ENCODE measurements at regions not wholly inside any gene's neighbourhood (a gene's known extent, or its start where the extent isn't known, plus 50 kb on each side); places are given as distances from the start of the nearest gene placed in this dataset.
"Not testable (repeated sequence)": the region's sequence is repeated elsewhere in the genome, so short reads cannot be mapped to it uniquely, and the experiment has no call there.

DNA sequence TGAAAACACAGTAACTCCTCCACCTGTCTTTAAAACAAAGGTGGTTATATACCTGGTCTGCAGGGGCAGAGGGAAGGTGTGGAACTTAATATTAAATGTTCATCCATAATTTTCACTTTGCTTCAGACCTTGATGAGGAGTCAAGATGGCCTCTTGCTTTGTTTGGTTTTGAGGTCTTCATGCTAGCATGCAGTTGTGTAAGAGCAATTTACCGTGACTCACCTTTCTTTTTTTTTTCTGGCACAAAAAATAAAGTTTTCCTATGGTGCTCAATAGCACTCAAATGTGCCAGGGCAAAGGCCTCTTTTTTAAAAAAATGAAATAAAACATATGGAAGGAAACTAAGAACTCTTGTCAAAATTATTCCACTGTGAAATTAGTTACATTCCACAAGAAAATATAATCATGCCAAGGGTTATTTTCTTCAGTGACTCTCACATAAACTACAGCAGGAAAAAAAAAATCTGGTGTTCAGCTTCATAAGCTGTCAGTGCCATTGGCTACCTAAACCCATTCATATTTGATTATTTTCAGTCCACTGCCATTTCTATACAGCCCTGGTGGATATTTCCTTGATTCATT is 128.2 kb downstream of the SLC7A11 start:
- DNase-seq: no peak

DNA sequence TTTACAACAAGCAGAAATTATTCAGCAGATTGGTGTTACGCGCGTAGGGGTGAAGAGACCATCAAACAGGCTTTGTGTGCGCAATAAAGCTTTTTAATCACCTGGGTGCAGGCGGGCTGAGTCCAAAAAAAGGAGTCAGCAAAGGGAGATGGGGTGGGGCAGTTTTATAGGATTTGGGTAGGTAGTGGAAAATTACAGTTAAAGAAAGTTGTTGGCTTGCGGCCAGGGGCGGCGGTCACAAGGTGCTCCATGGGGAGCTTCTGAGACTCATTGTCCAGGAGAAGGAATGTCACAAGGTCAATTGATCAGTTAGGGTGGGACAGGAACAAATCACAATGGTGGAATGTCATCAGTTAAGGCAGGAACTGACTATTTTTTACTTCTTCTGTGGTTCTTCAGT is 129.3 kb downstream of the SLC7A11 start:
- DNase-seq: not testable (repeated sequence)

- DNase-seq: no peak
Measured at GRCh38 chr4:138112389-138112788, 129.8 kb downstream of the SLC7A11 start.

DNA sequence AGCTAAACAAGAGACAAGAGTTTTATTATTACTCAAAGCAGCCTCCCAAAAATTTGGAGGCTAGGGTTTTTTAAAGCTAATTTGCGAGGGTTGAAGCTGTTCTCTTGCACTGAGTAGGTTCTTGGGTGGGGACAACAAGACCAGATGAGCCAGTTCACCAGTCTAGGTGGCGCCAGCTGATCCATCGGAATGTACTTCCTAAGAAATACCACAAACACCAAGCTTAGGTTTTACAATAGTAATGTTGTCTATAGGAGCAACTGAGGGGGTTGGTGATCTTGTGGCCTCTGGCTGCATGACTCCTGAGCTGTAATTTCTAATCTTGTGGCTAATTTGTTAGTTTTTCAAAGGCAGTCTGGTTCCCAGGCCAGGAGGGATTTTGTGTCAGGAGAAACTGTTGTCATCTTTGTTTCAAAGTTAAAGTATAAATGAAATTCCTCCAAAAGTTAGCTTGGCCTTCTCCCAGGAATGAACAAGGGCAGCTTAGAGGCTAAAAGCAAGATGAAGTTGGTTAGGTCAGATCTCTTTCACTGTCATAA is 130.6 kb downstream of the SLC7A11 start:
- no peak for DNase-seq

- DNase-seq: no peak
Measured at GRCh38 chr4:138110815-138111214, 131.3 kb downstream of the SLC7A11 start.

DNA sequence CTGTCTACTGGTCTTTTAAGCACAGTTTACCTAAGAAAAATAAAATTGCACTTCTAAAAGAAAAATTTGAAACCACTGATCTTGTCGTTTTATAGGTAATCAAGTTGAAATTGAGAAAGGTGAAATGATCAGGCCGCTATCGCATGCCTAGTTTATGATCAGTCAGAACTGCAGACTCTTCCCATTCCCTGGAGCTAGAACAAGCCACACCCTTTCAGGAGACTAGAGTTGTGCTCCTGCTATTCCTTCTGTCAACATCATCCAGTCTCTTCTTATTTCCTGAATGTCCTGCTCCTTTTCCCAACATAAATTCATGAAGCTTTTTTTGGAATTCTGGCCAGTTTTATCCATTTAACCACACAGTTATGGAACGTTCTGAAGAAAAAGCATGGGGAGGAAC is 135.1 kb downstream of the SLC7A11 start:
- no peak for DNase-seq

GRCh38 chr4:138105331-138105730 is 136.8 kb downstream of the SLC7A11 start:
- DNase-seq: no peak

DNA sequence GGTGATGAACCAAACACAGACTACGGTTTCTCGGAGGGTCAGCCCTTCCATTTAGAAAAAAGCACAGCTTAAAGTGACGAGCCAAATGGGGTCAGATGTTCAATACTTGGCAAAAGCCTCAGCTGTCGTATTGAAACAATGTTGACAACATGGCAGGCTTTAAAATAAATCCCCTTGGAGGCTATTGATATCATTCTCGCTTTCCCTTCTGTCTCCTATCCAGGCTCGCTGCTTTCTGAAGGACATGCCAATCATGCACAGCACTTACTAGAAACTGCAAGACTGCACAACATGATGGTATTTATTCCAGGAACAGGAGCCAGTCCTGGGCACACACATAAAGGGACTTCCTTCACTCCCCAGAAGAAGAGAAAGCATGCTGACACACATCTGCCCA is 137.9 kb downstream of the SLC7A11 start:
- DNase-seq: no peak

DNA sequence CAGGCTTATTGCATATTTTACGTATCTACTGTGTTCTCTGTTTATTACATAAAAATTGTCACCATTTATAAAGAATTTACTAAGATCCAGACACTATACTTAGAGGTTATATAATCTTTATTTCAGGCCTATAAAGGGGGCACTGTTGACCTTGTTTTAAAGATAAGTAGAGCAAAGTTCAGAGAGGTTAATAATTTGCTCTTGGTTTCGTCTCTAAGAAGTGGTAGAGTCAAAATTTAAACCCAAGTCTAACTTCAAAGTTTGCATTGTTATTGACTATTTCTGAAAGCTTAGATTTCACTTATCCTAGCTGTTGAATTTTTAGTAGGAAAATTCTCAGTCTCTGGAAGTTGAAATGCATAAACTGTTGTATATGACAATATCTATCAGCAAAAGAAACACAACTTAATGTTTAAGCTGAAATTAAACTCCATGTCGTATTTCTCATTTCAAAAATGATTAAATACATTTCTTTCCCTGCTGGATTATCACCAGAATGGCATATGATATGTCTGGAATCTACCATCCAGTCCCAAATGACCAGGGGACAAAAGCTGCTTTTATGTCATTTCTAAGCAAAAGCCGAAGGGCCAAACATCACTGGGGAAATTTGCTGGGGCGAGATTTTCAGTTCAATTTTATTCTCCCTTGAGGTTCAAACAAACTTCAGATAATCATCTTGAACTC is 138.4 kb downstream of the SLC7A11 start:
- DNase-seq: no peak

DNA sequence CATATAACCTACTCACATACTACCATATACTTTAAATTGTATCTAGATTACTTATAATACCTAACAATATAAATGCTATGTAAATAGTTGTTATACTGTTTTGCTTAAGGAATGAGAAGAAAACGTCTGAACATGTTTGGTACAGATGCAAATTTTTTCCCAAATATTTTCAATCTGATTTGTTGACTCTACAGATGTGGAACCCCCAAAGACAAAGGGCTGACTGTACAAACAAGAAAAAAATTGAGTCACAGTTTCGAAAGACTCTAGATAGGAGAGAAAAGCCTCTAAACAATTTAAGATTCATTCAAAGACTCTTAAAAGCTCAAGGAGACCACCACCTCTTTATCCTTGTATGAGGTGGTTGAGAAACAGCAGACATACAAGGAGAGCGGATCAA is 142.8 kb downstream of the SLC7A11 start:
- no peak for DNase-seq

DNA sequence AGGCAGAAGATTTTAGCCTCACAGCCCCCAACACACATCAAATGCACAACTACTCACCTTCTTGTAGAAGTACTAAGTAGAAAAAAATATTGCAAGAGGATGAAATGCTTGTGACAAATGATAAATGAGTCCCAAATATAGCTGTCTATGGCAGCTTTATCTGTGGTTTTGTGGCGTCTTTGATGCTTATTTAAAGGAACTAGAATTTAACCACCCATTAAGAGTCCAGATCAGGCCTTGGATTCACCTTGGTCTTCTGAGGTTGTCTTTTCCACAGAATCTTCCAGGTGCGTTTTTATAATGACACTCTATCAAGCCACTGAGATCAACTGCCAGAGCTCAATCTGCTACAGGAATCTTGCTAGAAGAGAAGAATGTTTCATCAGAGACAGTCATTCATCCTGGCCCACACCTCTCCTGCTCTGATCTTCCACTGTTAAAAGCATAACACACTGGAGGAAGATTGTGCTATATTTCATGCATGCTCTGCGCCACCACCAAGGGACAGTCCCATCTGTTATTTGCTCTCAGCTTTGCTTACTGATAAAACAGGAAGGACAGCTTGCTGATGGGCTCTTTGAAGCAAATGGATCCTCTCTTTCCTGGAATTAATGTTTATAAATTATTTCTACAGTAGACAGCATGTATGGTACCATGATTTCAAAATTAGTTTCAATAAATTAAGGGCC is 144.1 kb downstream of the SLC7A11 start:
- no peak for DNase-seq

GRCh38 chr4:138096384-138097062 is 145.6 kb downstream of the SLC7A11 start:
- DNase-seq: no peak

DNA sequence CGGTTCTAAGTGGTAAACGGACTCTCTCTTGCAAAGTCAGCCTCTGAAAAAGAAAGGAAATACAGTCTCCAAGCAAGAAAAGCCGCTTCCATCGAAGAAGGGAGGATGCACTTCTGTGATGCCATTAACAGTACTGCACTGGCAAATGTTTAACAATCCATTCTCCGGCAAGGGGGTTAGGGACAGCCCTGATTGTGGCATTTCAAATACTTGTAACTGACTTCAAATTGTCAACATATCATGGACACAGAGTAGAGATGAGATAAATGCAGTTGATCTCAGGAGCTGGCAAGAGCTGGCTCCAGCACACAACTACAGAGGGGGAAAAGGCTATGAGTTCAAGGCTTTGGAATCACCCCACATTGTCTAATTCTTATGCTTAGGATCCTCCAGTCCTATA is 146.8 kb downstream of the SLC7A11 start:
- no peak for DNase-seq

GRCh38 chr4:138092060-138092459 is 150.1 kb downstream of the SLC7A11 start:
- DNase-seq: no peak

- DNase-seq: no peak
Measured at GRCh38 chr4:138090918-138091676, 151.1 kb downstream of the SLC7A11 start.

DNA sequence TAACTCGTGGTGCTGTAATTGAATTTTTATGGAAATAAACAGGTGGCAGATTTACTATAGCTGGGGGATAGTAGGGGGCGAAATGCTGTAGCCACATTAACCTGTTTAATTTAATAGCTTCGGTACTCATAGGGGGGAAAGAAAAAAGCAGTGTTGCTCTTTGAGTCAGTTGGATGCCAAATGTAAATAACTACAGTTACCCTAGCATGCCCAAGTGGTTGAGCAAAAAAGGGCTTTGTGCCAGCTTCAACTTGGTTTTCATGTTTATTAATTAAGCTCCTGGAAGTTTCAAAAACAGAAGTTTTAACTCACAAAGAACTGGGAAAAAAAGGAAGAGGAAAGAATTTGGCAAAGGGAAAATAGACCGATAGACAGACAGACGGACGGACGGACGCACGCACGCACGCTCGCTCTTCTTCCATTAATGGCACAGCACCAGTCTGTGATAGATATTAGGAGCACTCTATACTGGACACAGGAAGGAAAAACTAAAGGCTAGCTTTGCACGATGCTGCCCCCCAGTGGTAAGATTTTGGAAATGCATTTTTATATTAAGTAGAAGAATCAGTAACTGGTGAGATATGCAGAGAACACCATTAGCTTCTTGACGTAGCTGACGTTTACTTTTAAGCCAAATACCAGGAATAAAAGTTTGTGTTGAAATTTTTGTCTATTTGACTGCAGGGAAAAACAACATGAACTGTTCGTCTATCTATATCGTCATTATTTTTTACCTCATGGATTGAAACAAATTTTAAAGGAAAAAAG is 151.8 kb downstream of the SLC7A11 start:
- peak; percentile 2 for DNase-seq

GRCh38 chr4:138088449-138089208 is 153.5 kb downstream of the SLC7A11 start:
- DNase-seq: no peak

- DNase-seq: no peak
Measured at GRCh38 chr4:138087066-138087719, 155.0 kb downstream of the SLC7A11 start.

GRCh38 chr4:138086611-138087041 is 155.5 kb downstream of the SLC7A11 start:
- no peak for DNase-seq

DNA sequence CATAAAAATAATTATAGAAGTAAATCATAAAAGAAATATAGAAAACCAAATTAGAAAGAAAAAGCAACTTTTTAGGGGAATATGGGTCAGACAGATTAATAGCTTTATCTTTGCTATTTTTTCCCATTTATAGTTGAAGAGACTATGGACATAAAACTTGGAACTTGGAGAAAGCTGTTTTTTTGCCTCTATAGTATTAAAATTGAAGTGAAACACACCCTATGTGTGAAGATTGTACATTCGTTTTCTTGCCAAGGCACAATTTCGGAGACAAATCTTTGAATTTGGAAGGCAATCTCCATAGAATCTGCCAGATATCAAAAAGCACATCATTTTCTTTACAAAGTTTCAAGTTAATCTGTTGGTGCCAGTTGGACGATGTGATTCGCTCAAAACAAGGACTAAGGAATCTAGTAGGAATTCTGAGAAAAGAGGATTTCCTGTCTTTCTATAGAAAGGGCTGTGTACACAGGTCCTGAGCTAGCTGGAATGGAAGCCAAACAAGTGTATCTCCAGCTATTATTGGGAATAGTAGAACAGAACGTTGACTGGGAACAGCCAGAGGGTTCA is 156.3 kb downstream of the SLC7A11 start:
- DNase-seq: no peak

All from stimulated activated CD4-positive, alpha-beta T cell treated with anti-CD3 and anti-CD28 coated beads, Interleukin-12 subunit alpha, Interleukin-12 subunit beta, amount 100 ng/mL, for 4 hours (primary cell).